Upper lobe of left lung (tissue), 4 donors: ENCODE measurements at regions not wholly inside any gene's neighbourhood (a gene's known extent, or its start where the extent isn't known, plus 50 kb on each side); places are given as distances from the start of the nearest gene placed in this dataset.

ENCODE experiments used
- EP300 ChIP-seq, 4 donors: sonication (generic); formaldehyde crosslinking; IDR thresholded peaks; one replicate each; pipeline ENCODE4 v1.5.1; 2017; ENCODE audit warnings: antibody characterized with exemption in 4 of 4, control low read depth in 2 of 4
- TF ChIP-seq, protein P1 (sequence below), 6 experiments: fragments of 450-650 bp in 4 of 6; fragments of 200-600 bp in 2 of 6; sonication (generic) in 2 of 6; IDR thresholded peaks; one replicate each; pipeline ENCODE4 v1.5.1; 2016 to 2019; ENCODE audit warnings: antibody characterized with exemption in 6 of 6

DNA sequence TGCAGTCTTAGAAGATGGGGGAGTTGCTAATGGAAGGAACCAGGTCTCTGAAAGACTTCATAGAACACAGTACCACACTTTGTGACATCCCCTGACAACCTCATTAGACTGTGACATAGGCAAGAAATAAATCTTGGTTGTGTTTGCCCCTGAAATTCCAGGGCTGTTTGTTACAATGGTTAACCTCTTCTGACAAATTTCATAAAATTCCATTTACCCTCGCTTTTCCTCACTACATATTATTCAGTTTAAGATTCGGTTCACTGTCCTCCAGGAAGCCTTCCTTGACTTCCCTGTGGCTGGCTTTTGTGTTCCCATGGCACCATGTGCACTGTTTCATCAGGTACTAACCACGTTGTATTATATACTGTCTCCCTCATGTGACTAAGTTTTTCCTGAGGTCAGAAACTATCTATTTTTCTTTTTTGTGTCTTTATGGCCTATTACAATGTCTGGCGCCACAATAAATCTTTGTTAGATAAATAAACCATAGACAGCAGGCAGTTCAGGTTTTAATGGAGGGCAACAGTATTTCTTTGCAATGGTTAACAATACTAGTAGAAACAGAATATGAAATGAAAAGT is 54.2 kb downstream of the ATXN3L start:
- TF ChIP-seq, protein P1, sequence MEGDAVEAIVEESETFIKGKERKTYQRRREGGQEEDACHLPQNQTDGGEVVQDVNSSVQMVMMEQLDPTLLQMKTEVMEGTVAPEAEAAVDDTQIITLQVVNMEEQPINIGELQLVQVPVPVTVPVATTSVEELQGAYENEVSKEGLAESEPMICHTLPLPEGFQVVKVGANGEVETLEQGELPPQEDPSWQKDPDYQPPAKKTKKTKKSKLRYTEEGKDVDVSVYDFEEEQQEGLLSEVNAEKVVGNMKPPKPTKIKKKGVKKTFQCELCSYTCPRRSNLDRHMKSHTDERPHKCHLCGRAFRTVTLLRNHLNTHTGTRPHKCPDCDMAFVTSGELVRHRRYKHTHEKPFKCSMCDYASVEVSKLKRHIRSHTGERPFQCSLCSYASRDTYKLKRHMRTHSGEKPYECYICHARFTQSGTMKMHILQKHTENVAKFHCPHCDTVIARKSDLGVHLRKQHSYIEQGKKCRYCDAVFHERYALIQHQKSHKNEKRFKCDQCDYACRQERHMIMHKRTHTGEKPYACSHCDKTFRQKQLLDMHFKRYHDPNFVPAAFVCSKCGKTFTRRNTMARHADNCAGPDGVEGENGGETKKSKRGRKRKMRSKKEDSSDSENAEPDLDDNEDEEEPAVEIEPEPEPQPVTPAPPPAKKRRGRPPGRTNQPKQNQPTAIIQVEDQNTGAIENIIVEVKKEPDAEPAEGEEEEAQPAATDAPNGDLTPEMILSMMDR (IDR thresholded peaks at IDR 0.05), result no peak
- TF ChIP-seq EP300 (IDR thresholded peaks at IDR 0.05), result no peak
